ENCODE measurements at regions not wholly inside any gene's neighbourhood (a gene's known extent, or its start where the extent isn't known, plus 50 kb on each side); places are given as distances from the start of the nearest gene placed in this dataset.

- no peaks in the 10 kb centered on the region for H3K9me3 ChIP-seq (ENCODE audit: low read length)
- no peak overlapping the region for H3K4me3 Mint-ChIP-seq
- no peaks in the 10 kb centered on the region for H3K27me3 Mint-ChIP-seq
- H3K4me1 Mint-ChIP-seq, result no peaks in the 10 kb centered on the region
- no peaks in the 10 kb centered on the region for H3K27me3 ChIP-seq (ENCODE audit: insufficient read depth, low read length, poor library complexity, severe bottlenecking)
- no peaks in the 10 kb centered on the region for H3K36me3 ChIP-seq (ENCODE audit: insufficient read depth, low read length)
- no peak overlapping the region for H3K27ac ChIP-seq (ENCODE audit: low read depth, low read length)
- POLR2A ChIA-PET, result no interaction called here
- CTCF ChIA-PET, result no interaction called here
- H3K4me3 ChIP-seq (ENCODE audit: low read length), result no peak overlapping the region
- no peaks in the 10 kb centered on the region for H3K36me3 Mint-ChIP-seq
- no peak for DNase-seq
- H3K27ac Mint-ChIP-seq, result no peak overlapping the region
- H3K4me1 ChIP-seq (ENCODE audit: insufficient read depth, low read length), result no peaks in the 10 kb centered on the region
- H3K9me3 Mint-ChIP-seq, result peaks cover 2 to 32% (median 9%) of the 10 kb centered on the region in 5 donors
Measured at GRCh38 chr4:27913738-27914137, 1053.1 kb downstream of the STIM2 start.

- CTCF ChIA-PET, result no interaction called here
- Mint-ChIP-seq H3K4me3 (no peak overlapping the region), H3K36me3 (no peaks in the 10 kb centered on the region), H3K9me3 (peaks cover 0 to 20% (median 4%) of the 10 kb centered on the region in 5 donors), H3K4me1 (no peaks in the 10 kb centered on the region), H3K27me3 (no peaks in the 10 kb centered on the region), H3K27ac (no peak overlapping the region)
- H3K36me3 ChIP-seq (ENCODE audit: insufficient read depth, low read length), result no peaks in the 10 kb centered on the region
- no peak overlapping the region for H3K4me3 ChIP-seq (ENCODE audit: low read length)
- H3K9me3 ChIP-seq (ENCODE audit: low read length), result no peaks in the 10 kb centered on the region
- no peaks in the 10 kb centered on the region for H3K27me3 ChIP-seq (ENCODE audit: insufficient read depth, low read length, poor library complexity, severe bottlenecking)
- H3K27ac ChIP-seq (ENCODE audit: low read depth, low read length), result no peak overlapping the region
- POLR2A ChIA-PET, result no interaction called here
- no peak for DNase-seq
- no peaks in the 10 kb centered on the region for H3K4me1 ChIP-seq (ENCODE audit: insufficient read depth, low read length)
Measured at GRCh38 chr4:27915822-27916221, 1055.2 kb downstream of the STIM2 start.

- no peaks in the 10 kb centered on the region for H3K9me3 ChIP-seq (ENCODE audit: low read length)
- no peaks in the 10 kb centered on the region for H3K36me3 ChIP-seq (ENCODE audit: insufficient read depth, low read length)
- DNase-seq, result no peak
- H3K4me3 ChIP-seq (ENCODE audit: low read length), result no peak overlapping the region
- peaks cover 0 to 21% (median 4%) of the 10 kb centered on the region in 5 donors for H3K9me3 Mint-ChIP-seq
- no peaks in the 10 kb centered on the region for H3K4me1 Mint-ChIP-seq
- H3K27me3 ChIP-seq (ENCODE audit: insufficient read depth, low read length, poor library complexity, severe bottlenecking), result no peaks in the 10 kb centered on the region
- no peaks in the 10 kb centered on the region for H3K27me3 Mint-ChIP-seq
- H3K36me3 Mint-ChIP-seq, result no peaks in the 10 kb centered on the region
- no peak overlapping the region for H3K27ac Mint-ChIP-seq
- CTCF ChIA-PET, result no interaction called here
- H3K4me3 Mint-ChIP-seq, result no peak overlapping the region
- POLR2A ChIA-PET, result no interaction called here
- no peaks in the 10 kb centered on the region for H3K4me1 ChIP-seq (ENCODE audit: insufficient read depth, low read length)
- no peak overlapping the region for H3K27ac ChIP-seq (ENCODE audit: low read depth, low read length)
Measured at GRCh38 chr4:27916452-27917184, 1056.0 kb downstream of the STIM2 start.

- no peaks in the 10 kb centered on the region for H3K4me1 Mint-ChIP-seq
- Histone ChIP-seq H3K9me3 (ENCODE audit: low read length) (no peaks in the 10 kb centered on the region), H3K4me1 (ENCODE audit: insufficient read depth, low read length) (no peaks in the 10 kb centered on the region), H3K27me3 (ENCODE audit: insufficient read depth, low read length, poor library complexity, severe bottlenecking) (no peaks in the 10 kb centered on the region), H3K4me3 (ENCODE audit: low read length) (no peak overlapping the region), H3K27ac (ENCODE audit: low read depth, low read length) (no peak overlapping the region), H3K36me3 (ENCODE audit: insufficient read depth, low read length) (no peaks in the 10 kb centered on the region)
- ChIA-PET CTCF (no interaction called here), POLR2A (no interaction called here)
- no peak for DNase-seq
- H3K27me3 Mint-ChIP-seq, result no peaks in the 10 kb centered on the region
- H3K36me3 Mint-ChIP-seq, result no peaks in the 10 kb centered on the region
- no peak overlapping the region for H3K4me3 Mint-ChIP-seq
- peaks cover 2 to 27% (median 4%) of the 10 kb centered on the region in 5 donors for H3K9me3 Mint-ChIP-seq
- H3K27ac Mint-ChIP-seq, result no peak overlapping the region
Measured at GRCh38 chr4:27917381-27917780, 1056.7 kb downstream of the STIM2 start.

GRCh38 chr4:27921231-27921630, 1060.6 kb downstream of the STIM2 start:
- H3K27ac ChIP-seq (ENCODE audit: low read depth, low read length), result no peak overlapping the region
- H3K9me3 ChIP-seq (ENCODE audit: low read length), result no peaks in the 10 kb centered on the region
- H3K27me3 Mint-ChIP-seq, result no peaks in the 10 kb centered on the region
- H3K4me1 Mint-ChIP-seq, result no peaks in the 10 kb centered on the region
- peaks cover 2 to 31% (median 2%) of the 10 kb centered on the region in 5 donors for H3K9me3 Mint-ChIP-seq
- no peak overlapping the region for H3K4me3 Mint-ChIP-seq
- no peaks in the 10 kb centered on the region for H3K36me3 Mint-ChIP-seq
- no peaks in the 10 kb centered on the region for H3K36me3 ChIP-seq (ENCODE audit: insufficient read depth, low read length)
- H3K27me3 ChIP-seq (ENCODE audit: insufficient read depth, low read length, poor library complexity, severe bottlenecking), result no peaks in the 10 kb centered on the region
- no peak for DNase-seq
- CTCF ChIA-PET, result no interaction called here
- no peak overlapping the region for H3K27ac Mint-ChIP-seq
- H3K4me1 ChIP-seq (ENCODE audit: insufficient read depth, low read length), result no peaks in the 10 kb centered on the region
- POLR2A ChIA-PET, result no interaction called here
- no peak overlapping the region for H3K4me3 ChIP-seq (ENCODE audit: low read length)

GRCh38 chr4:27928761-27929540, 1068.3 kb downstream of the STIM2 start:
- H3K4me3 Mint-ChIP-seq, result no peak overlapping the region
- Histone ChIP-seq H3K36me3 (ENCODE audit: insufficient read depth, low read length) (no peaks in the 10 kb centered on the region), H3K27ac (ENCODE audit: low read depth, low read length) (no peak overlapping the region), H3K4me3 (ENCODE audit: low read length) (no peak overlapping the region), H3K27me3 (ENCODE audit: insufficient read depth, low read length, poor library complexity, severe bottlenecking) (no peaks in the 10 kb centered on the region), H3K9me3 (ENCODE audit: low read length) (no peaks in the 10 kb centered on the region), H3K4me1 (ENCODE audit: insufficient read depth, low read length) (no peaks in the 10 kb centered on the region)
- peaks cover 0 to 36% (median 2%) of the 10 kb centered on the region in 5 donors for H3K9me3 Mint-ChIP-seq
- no peaks in the 10 kb centered on the region for H3K27me3 Mint-ChIP-seq
- ChIA-PET POLR2A (no interaction called here), CTCF (no interaction called here)
- H3K36me3 Mint-ChIP-seq, result no peaks in the 10 kb centered on the region
- H3K4me1 Mint-ChIP-seq, result no peaks in the 10 kb centered on the region
- no peak overlapping the region for H3K27ac Mint-ChIP-seq
- DNase-seq, result no peak

GRCh38 chr4:27930291-27930690, 1069.7 kb downstream of the STIM2 start:
- Histone ChIP-seq H3K27me3 (ENCODE audit: insufficient read depth, low read length, poor library complexity, severe bottlenecking) (no peaks in the 10 kb centered on the region), H3K27ac (ENCODE audit: low read depth, low read length) (no peak overlapping the region), H3K4me1 (ENCODE audit: insufficient read depth, low read length) (no peaks in the 10 kb centered on the region), H3K36me3 (ENCODE audit: insufficient read depth, low read length) (no peaks in the 10 kb centered on the region), H3K9me3 (ENCODE audit: low read length) (no peaks in the 10 kb centered on the region), H3K4me3 (ENCODE audit: low read length) (no peak overlapping the region)
- no peak for DNase-seq
- Mint-ChIP-seq H3K36me3 (no peaks in the 10 kb centered on the region), H3K4me1 (no peaks in the 10 kb centered on the region), H3K9me3 (peaks cover 0 to 29% (median 2%) of the 10 kb centered on the region in 5 donors), H3K4me3 (no peak overlapping the region), H3K27ac (no peak overlapping the region), H3K27me3 (no peaks in the 10 kb centered on the region)
- CTCF ChIA-PET, result no interaction called here
- POLR2A ChIA-PET, result no interaction called here

GRCh38 chr4:27930976-27931375, 1070.3 kb downstream of the STIM2 start:
- H3K9me3 ChIP-seq (ENCODE audit: low read length), result no peaks in the 10 kb centered on the region
- Mint-ChIP-seq H3K27ac (no peak overlapping the region), H3K36me3 (no peaks in the 10 kb centered on the region), H3K27me3 (no peaks in the 10 kb centered on the region), H3K4me1 (no peaks in the 10 kb centered on the region), H3K4me3 (no peak overlapping the region), H3K9me3 (peaks cover 0 to 25% (median 4%) of the 10 kb centered on the region in 5 donors)
- DNase-seq, result no peak
- ChIA-PET CTCF (no interaction called here), POLR2A (no interaction called here)
- H3K4me1 ChIP-seq (ENCODE audit: insufficient read depth, low read length), result no peaks in the 10 kb centered on the region
- H3K27ac ChIP-seq (ENCODE audit: low read depth, low read length), result no peak overlapping the region
- H3K36me3 ChIP-seq (ENCODE audit: insufficient read depth, low read length), result no peaks in the 10 kb centered on the region
- H3K27me3 ChIP-seq (ENCODE audit: insufficient read depth, low read length, poor library complexity, severe bottlenecking), result no peaks in the 10 kb centered on the region
- no peak overlapping the region for H3K4me3 ChIP-seq (ENCODE audit: low read length)
